MM.1S (cell line): ENCODE measurements at regions not wholly inside any gene's neighbourhood (a gene's known extent, or its start where the extent isn't known, plus 50 kb on each side); places are given as distances from the start of the nearest gene placed in this dataset.

ENCODE experiments used
- EZH2 ChIP-seq: fragments of 300-600 bp; sonication (generic); optimal IDR thresholded peaks from 2 replicates; pipeline ENCODE3; 2017; ENCODE audit warnings: low read depth, mild to moderate bottlenecking, antibody characterized with exemption, low read length, mixed read lengths
- TF ChIP-seq, protein P1 (sequence below): fragments of 300-600 bp; sonication (generic); IDR thresholded peaks from 2 replicates; pipeline ENCODE4 v1.5.1; 2016; ENCODE audit warnings: antibody characterized with exemption, low read length, mixed read lengths

- TF ChIP-seq, protein P1, sequence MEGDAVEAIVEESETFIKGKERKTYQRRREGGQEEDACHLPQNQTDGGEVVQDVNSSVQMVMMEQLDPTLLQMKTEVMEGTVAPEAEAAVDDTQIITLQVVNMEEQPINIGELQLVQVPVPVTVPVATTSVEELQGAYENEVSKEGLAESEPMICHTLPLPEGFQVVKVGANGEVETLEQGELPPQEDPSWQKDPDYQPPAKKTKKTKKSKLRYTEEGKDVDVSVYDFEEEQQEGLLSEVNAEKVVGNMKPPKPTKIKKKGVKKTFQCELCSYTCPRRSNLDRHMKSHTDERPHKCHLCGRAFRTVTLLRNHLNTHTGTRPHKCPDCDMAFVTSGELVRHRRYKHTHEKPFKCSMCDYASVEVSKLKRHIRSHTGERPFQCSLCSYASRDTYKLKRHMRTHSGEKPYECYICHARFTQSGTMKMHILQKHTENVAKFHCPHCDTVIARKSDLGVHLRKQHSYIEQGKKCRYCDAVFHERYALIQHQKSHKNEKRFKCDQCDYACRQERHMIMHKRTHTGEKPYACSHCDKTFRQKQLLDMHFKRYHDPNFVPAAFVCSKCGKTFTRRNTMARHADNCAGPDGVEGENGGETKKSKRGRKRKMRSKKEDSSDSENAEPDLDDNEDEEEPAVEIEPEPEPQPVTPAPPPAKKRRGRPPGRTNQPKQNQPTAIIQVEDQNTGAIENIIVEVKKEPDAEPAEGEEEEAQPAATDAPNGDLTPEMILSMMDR, result no peak
- no peak for TF ChIP-seq EZH2
These were observed 211.6 kb upstream of the LRRN1 start for GRCh38 chr3:3587647-3587972.
